ENCODE measurements at regions not wholly inside any gene's neighbourhood (a gene's known extent, or its start where the extent isn't known, plus 50 kb on each side); places are given as distances from the start of the nearest gene placed in this dataset.

DNA sequence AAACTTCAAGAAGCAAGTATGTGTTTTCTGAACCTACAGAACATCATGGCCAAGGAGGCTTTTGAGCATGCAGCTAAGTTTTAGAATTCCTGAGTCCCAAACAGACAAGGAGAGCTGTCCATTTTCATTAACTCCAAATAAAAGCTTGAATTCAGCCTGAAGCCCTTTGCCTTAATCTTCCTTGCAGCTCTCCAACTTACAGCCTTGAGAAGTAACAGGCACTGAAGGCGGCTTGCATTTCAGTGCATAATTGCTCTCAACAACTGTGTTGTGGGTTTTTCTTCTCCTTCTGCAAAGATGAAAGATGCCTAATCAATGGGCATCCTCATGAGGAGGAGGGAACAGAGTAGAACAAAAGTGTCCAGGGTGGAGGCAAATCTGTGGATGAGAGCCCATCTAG, 286.0 kb downstream of the FAT3 start:
- in situ Hi-C loops (cut with MboI; ENCODE audit: low pct_unique_long_range_greater_than_20kb, low sequenced_read_pairs, unreplicated experiment), result no loop called here
- DNase-seq (ENCODE audit: low spot score), result no peak
- TF ChIP-seq, protein P1, sequence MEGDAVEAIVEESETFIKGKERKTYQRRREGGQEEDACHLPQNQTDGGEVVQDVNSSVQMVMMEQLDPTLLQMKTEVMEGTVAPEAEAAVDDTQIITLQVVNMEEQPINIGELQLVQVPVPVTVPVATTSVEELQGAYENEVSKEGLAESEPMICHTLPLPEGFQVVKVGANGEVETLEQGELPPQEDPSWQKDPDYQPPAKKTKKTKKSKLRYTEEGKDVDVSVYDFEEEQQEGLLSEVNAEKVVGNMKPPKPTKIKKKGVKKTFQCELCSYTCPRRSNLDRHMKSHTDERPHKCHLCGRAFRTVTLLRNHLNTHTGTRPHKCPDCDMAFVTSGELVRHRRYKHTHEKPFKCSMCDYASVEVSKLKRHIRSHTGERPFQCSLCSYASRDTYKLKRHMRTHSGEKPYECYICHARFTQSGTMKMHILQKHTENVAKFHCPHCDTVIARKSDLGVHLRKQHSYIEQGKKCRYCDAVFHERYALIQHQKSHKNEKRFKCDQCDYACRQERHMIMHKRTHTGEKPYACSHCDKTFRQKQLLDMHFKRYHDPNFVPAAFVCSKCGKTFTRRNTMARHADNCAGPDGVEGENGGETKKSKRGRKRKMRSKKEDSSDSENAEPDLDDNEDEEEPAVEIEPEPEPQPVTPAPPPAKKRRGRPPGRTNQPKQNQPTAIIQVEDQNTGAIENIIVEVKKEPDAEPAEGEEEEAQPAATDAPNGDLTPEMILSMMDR (IDR thresholded peaks at IDR 0.05; ENCODE audit: extremely low read depth, insufficient read depth, missing control alignments), result no peak

DNA sequence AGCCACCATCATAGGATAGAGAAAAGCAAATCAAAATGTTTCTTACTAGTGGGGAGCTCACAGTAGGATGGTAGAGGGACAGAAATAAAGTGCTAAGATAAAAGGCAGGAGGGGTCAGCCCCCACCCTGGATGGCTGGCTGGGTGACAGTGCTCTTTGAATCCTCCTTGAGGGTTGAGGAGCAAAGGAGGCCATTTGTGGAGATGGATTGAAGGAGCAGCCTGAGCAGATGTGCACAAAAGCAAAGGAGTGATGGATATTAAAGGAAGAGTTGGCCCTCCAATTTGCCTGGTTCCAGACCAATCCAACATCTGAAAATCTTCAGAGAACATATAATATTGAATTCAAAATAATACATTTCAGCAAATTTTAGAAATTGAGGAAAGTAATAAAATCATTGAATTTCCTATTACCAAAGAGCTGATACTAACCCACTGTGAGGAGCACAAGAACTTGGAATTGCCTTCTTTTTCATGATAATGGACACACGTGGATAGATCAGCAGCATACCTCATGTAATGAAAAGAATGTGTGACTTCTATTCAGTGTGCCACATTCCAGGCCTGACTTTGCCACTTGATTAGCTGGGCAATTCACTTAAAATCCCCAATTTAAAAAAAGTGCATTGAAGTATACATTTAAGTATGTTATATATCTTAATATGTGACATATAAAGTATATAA, 287.0 kb downstream of the FAT3 start:
- in situ Hi-C loops (cut with MboI; ENCODE audit: low pct_unique_long_range_greater_than_20kb, low sequenced_read_pairs, unreplicated experiment), result no loop called here
- TF ChIP-seq, protein P1 (IDR thresholded peaks at IDR 0.05; ENCODE audit: extremely low read depth, insufficient read depth, missing control alignments), result no peak
- DNase-seq (ENCODE audit: low spot score), result no peak

DNA sequence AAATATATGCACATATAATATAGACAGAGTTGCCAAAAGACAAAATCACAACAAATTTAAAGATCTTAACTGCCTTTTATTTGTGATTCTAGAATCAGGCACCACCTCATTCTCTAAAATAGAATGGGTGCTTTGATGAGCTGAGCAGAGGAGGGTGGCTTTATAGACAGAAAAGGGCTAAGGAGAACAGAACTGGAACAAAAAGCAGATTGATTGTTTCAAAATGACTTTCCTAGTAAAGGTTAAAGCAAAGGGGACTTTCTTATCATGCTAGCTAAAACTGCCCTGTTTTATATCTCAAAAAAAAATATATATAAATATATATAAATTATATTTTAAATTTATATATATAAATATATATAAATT, 287.6 kb downstream of the FAT3 start:
- in situ Hi-C loops (cut with MboI; ENCODE audit: low pct_unique_long_range_greater_than_20kb, low sequenced_read_pairs, unreplicated experiment), result no loop called here
- TF ChIP-seq, protein P1 (IDR thresholded peaks at IDR 0.05; ENCODE audit: extremely low read depth, insufficient read depth, missing control alignments), result no peak
- no peak for DNase-seq (ENCODE audit: low spot score)

- in situ Hi-C loops (cut with MboI; ENCODE audit: low pct_unique_long_range_greater_than_20kb, low sequenced_read_pairs, unreplicated experiment), result no loop called here
- TF ChIP-seq, protein P1 (IDR thresholded peaks at IDR 0.05; ENCODE audit: extremely low read depth, insufficient read depth, missing control alignments), result no peak
Measured at GRCh38 chr11:92523611-92524010, 299.0 kb downstream of the FAT3 start.

DNA sequence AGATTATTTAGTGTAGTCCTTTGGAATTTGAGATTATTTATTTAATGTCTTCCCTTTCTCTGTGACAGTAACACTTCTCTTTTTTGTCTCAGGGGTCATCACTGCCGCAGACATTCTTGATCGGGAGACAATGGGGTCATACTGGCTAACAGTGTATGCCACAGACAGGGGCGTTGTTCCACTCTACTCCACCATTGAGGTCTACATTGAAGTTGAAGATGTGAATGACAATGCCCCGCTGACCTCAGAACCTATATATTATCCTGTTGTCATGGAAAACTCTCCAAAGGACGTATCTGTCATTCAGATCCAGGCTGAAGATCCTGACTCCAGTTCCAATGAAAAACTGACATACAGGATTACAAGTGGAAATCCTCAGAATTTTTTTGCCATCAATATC, 299.9 kb downstream of the FAT3 start:
- in situ Hi-C loops (cut with MboI; ENCODE audit: low pct_unique_long_range_greater_than_20kb, low sequenced_read_pairs, unreplicated experiment), result no loop called here

More at GRCh38 chr11:92523611-92524010, 299.0 kb downstream of the FAT3 start:
- DNase-seq (ENCODE audit: low spot score), result no peak

GRCh38 chr11:92527467-92527866, 302.8 kb downstream of the FAT3 start:
- in situ Hi-C loops (cut with MboI; ENCODE audit: low pct_unique_long_range_greater_than_20kb, low sequenced_read_pairs, unreplicated experiment), result no loop called here
- TF ChIP-seq, protein P1 (IDR thresholded peaks at IDR 0.05; ENCODE audit: extremely low read depth, insufficient read depth, missing control alignments), result no peak
- DNase-seq (ENCODE audit: low spot score), result no peak

More for the DNA sequence above, 299.9 kb downstream of the FAT3 start:
- no peak for DNase-seq (ENCODE audit: low spot score)
- TF ChIP-seq, protein P1 (IDR thresholded peaks at IDR 0.05; ENCODE audit: extremely low read depth, insufficient read depth, missing control alignments), result no peak
